H1 (cell line): ENCODE measurements at regions not wholly inside any gene's neighbourhood (a gene's known extent, or its start where the extent isn't known, plus 50 kb on each side); places are given as distances from the start of the nearest gene placed in this dataset.

Experiments used
- CTCF ChIA-PET: fragments of 300-600 bp; sonication (Branson Sonifier 250); formaldehyde crosslinking; loops from one replicate; lab custom pipeline; 2021; ENCODE audit not compliant: partially characterized antibody; lab: Charles Lee
- POLR2A ChIA-PET: fragments of 300-600 bp; sonication (Branson Sonifier 250); formaldehyde crosslinking; loops from one replicate; lab custom pipeline; 2021; ENCODE audit warnings: inconsistent platforms; ENCODE audit not compliant: partially characterized antibody; lab: Charles Lee
- DNase-seq, 2 experiments: peaks; one replicate each; pipeline versions ENCODE4 v3.0.0 to v3.0.0-alpha.2; 2010 to 2022; ENCODE audit warnings: low spot score in 2 of 2, low read depth in 1 of 2, mixed read lengths in 1 of 2
- FAIRE-seq: peaks from 2 replicates; lab custom pipeline; 2011; peaks lifted over from hg19 to GRCh38; lab: Jason Lieb, UNC
- H2AFZ ChIP-seq: 2 replicates; pipeline ENCODE4 v1.8.1; 2012; ENCODE audit warnings: low read length, inconsistent platforms
- H2AK5ac ChIP-seq: 2 replicates; pipeline ENCODE4 v1.6.1; 2013; ENCODE audit warnings: low read depth, low read length
- H2BK120ac ChIP-seq: replicated peaks from 2 replicates; pipeline ENCODE3; 2013; ENCODE audit warnings: low read depth, low read length, inconsistent platforms
- H2BK12ac ChIP-seq: 2 replicates; pipeline ENCODE4 v1.6.1; 2013; ENCODE audit warnings: low read depth, low read length
- H2BK15ac ChIP-seq: 2 replicates; pipeline ENCODE4 v1.6.1; 2013; ENCODE audit warnings: low read length
- H2BK20ac ChIP-seq: 2 replicates; pipeline ENCODE4 v1.6.1; 2013; ENCODE audit warnings: low read length
- H2BK5ac ChIP-seq: 2 replicates; pipeline ENCODE4 v1.6.1; 2013; ENCODE audit warnings: low read depth, low read length
- H3K14ac ChIP-seq: 2 replicates; pipeline ENCODE4 v1.6.1; 2013; ENCODE audit warnings: inconsistent platforms; ENCODE audit not compliant: insufficient read length
- H3K18ac ChIP-seq: 2 replicates; pipeline ENCODE4 v1.6.1; 2013; ENCODE audit warnings: low read length; ENCODE audit errors: extremely low read depth
- H3K23ac ChIP-seq: 2 replicates; pipeline ENCODE4 v1.6.1; 2013; ENCODE audit warnings: inconsistent platforms; ENCODE audit not compliant: insufficient read length
- H3K23me2 ChIP-seq: 2 replicates; pipeline ENCODE4 v1.6.1; 2013; ENCODE audit warnings: low read depth, low read length
- H3K27ac ChIP-seq: 2 replicates; pipeline ENCODE4 v1.6.1; 2011; ENCODE audit warnings: low read depth, low read length, inconsistent platforms
- H3K27me3 ChIP-seq, 4 experiments: replicated peaks in 1 of 4; 1 replicate in 1 of 4; 2 replicates in 3 of 4; pipeline versions ENCODE4 v1.6.1 to v1.8.1; 2011 to 2013; ENCODE audit warnings: low read length in 3 of 4, mild to moderate bottlenecking in 3 of 4, inconsistent platforms in 2 of 4, mixed read lengths in 2 of 4, moderate library complexity in 1 of 4; ENCODE audit not compliant: control insufficient read depth in 3 of 4, insufficient read depth in 3 of 4; ENCODE audit errors: extremely low read depth in 1 of 4
- H3K36me3 ChIP-seq, 4 experiments: 2 replicates each; pipeline versions ENCODE4 v1.6.1 to v1.8.1; 2011 to 2013; ENCODE audit warnings: mild to moderate bottlenecking in 4 of 4, low read length in 3 of 4, moderate library complexity in 2 of 4, control low read depth in 1 of 4, inconsistent platforms in 1 of 4; ENCODE audit not compliant: insufficient read depth in 4 of 4, control insufficient read depth in 2 of 4
- H3K4ac ChIP-seq: replicated peaks from 2 replicates; pipeline ENCODE3; 2013; ENCODE audit warnings: low read length, low read depth, mixed read lengths, inconsistent platforms; ENCODE audit not compliant: insufficient read length
- H3K4me1 ChIP-seq, 4 experiments: replicated peaks in 1 of 4; 1 replicate in 1 of 4; 2 replicates in 3 of 4; pipeline versions ENCODE4 v1.6.1 to v1.8.1; 2011 to 2013; ENCODE audit warnings: low read length in 3 of 4, inconsistent platforms in 2 of 4, mixed read lengths in 1 of 4; ENCODE audit not compliant: insufficient read depth in 4 of 4, control insufficient read depth in 3 of 4
- H3K4me2 ChIP-seq, 2 experiments: 2 replicates each; pipeline versions ENCODE4 v1.6.1 to v1.8.1; 2011 to 2013; ENCODE audit warnings: low read depth in 2 of 2, low read length in 2 of 2, control low read depth in 1 of 2, inconsistent platforms in 1 of 2, mild to moderate bottlenecking in 1 of 2; ENCODE audit not compliant: insufficient read depth in 1 of 2
- H3K4me3 ChIP-seq, 4 experiments: fragments of 200-600, 300-600 bp in 1 of 4; sonication (generic), shearing (Covaris generic), sonication (Bioruptor Twin) in 1 of 4; 2 replicates each; pipeline versions ENCODE4 v1.5.1 to v1.8.1; 2011 to 2016; ENCODE audit warnings: low read length in 4 of 4, low read depth in 3 of 4, control low read depth in 2 of 4, inconsistent platforms in 2 of 4, mild to moderate bottlenecking in 2 of 4, mixed read lengths in 1 of 4, moderate library complexity in 1 of 4; ENCODE audit not compliant: insufficient read depth in 2 of 4; ENCODE audit errors: extremely low read depth in 1 of 4
- H3K56ac ChIP-seq: replicated peaks from 2 replicates; pipeline ENCODE3; 2013; ENCODE audit warnings: low read depth, mild to moderate bottlenecking, mixed read lengths, low read length, inconsistent platforms; ENCODE audit not compliant: insufficient read length
- H3K79me1 ChIP-seq: 2 replicates; pipeline ENCODE4 v1.6.1; 2013; ENCODE audit warnings: low read depth, low read length, control low read depth
- H3K79me2 ChIP-seq, 2 experiments: 2 replicates each; pipeline versions ENCODE4 v1.6.1 to v1.8.1; 2012 to 2013; ENCODE audit warnings: low read length in 2 of 2, mild to moderate bottlenecking in 2 of 2, inconsistent platforms in 1 of 2; ENCODE audit not compliant: insufficient read depth in 2 of 2, control insufficient read depth in 1 of 2
- H3K9ac ChIP-seq, 4 experiments: replicated peaks in 1 of 4; 1 replicate in 1 of 4; 2 replicates in 3 of 4; pipeline versions ENCODE4 v1.6.1 to v1.8.1; 2011 to 2013; ENCODE audit warnings: low read depth in 3 of 4, low read length in 3 of 4, control low read depth in 2 of 4, mild to moderate bottlenecking in 2 of 4, moderate library complexity in 2 of 4, inconsistent platforms in 1 of 4; ENCODE audit errors: extremely low read depth in 1 of 4
- H3K9me3 ChIP-seq, 2 experiments: 2 replicates each; pipeline versions ENCODE4 v1.6.1 to v1.8.1; 2012 to 2013; ENCODE audit warnings: mild to moderate bottlenecking in 2 of 2, moderate library complexity in 2 of 2, control low read depth in 1 of 2, inconsistent platforms in 1 of 2, low read depth in 1 of 2, low read length in 1 of 2, mixed read lengths in 1 of 2; ENCODE audit not compliant: insufficient read depth in 2 of 2
- H4K20me1 ChIP-seq, 2 experiments: replicated peaks in 1 of 2; 2 replicates each; pipeline versions ENCODE3 to v1.8.1; 2011 to 2013; ENCODE audit warnings: inconsistent platforms in 2 of 2, low read length in 2 of 2, mild to moderate bottlenecking in 1 of 2; ENCODE audit not compliant: insufficient read depth in 2 of 2, control insufficient read depth in 1 of 2
- H4K5ac ChIP-seq: 2 replicates; pipeline ENCODE4 v1.6.1; 2013; ENCODE audit warnings: low read length, low read depth, mixed read lengths, inconsistent platforms; ENCODE audit not compliant: insufficient read length
- H4K8ac ChIP-seq: 2 replicates; pipeline ENCODE4 v1.8.0; 2013; ENCODE audit warnings: mild to moderate bottlenecking, moderate library complexity, low read length, inconsistent platforms; ENCODE audit not compliant: insufficient read depth; ENCODE audit errors: extremely low read depth
- H4K91ac ChIP-seq: replicated peaks from 2 replicates; pipeline ENCODE3; 2013; ENCODE audit warnings: low read length, mixed read lengths, inconsistent platforms; ENCODE audit not compliant: insufficient read length
- CHD2 ChIP-seq: IDR thresholded peaks from 2 replicates; pipeline ENCODE4 v1.6.1; 2012; ENCODE audit warnings: low read length, improper control_type of control experiment
- HDAC2 ChIP-seq, 2 experiments: fragments of 300-600 bp in 1 of 2; sonication (generic) in 1 of 2; IDR thresholded peaks; 2 replicates each; pipeline ENCODE4 v1.6.1; 2011 to 2012; ENCODE audit warnings: low read depth in 2 of 2, low read length in 2 of 2, mild to moderate bottlenecking in 2 of 2, moderate library complexity in 2 of 2, borderline replicate concordance in 1 of 2, inconsistent platforms in 1 of 2
- KDM1A ChIP-seq: fragments of 200-600, 300-600 bp; sonication (generic); IDR thresholded peaks from 2 replicates; pipeline ENCODE4 v1.7.1; 2016; ENCODE audit warnings: mild to moderate bottlenecking, low read length, borderline replicate concordance
- POLR2A ChIP-seq, 2 experiments: IDR thresholded peaks; 1 replicate in 1 of 2; 2 replicates in 1 of 2; pipeline ENCODE4 v1.6.1; 2011; ENCODE audit warnings: low read depth in 2 of 2, low read length in 2 of 2, mild to moderate bottlenecking in 2 of 2; ENCODE audit errors: control extremely low read depth in 1 of 2
- RBBP5 ChIP-seq: IDR thresholded peaks from 2 replicates; pipeline ENCODE4 v1.7.1; 2012; ENCODE audit warnings: low read depth, mild to moderate bottlenecking, inconsistent platforms, low read length, moderate library complexity, borderline replicate concordance
- RNF2 ChIP-seq: fragments of 200-900, 300-1000 bp; sonication (generic); IDR thresholded peaks from 2 replicates; pipeline ENCODE4 v1.7.1; 2016; ENCODE audit warnings: borderline replicate concordance, low read depth, mild to moderate bottlenecking, antibody characterized with exemption, low read length; ENCODE audit not compliant: poor library complexity, severe bottlenecking; ENCODE audit errors: missing control alignments
- SP4 ChIP-seq: IDR thresholded peaks from 2 replicates; pipeline ENCODE4 v1.6.1; 2012; ENCODE audit warnings: low read length, inconsistent platforms
- SRF ChIP-seq: IDR thresholded peaks from 2 replicates; pipeline ENCODE4 v1.6.1; 2011; ENCODE audit warnings: mild to moderate bottlenecking, low read depth, low read length, moderate library complexity
- WGBS, 2 experiments: shearing (Covaris generic) in 1 of 2; methylation state at CpG; one replicate each; pipeline versions ENCODE4 v1.1.6 to v1.1.7; 2013 to 2015; ENCODE audit warnings: low lambda C conversion rate in 2 of 2, mixed read lengths in 2 of 2, inconsistent platforms in 1 of 2, low coverage in 1 of 2, missing lambda C conversion rate in 1 of 2; ENCODE audit not compliant: insufficient replicate concordance in 2 of 2, insufficient coverage in 1 of 2, insufficient read length in 1 of 2; ENCODE audit errors: extremely low coverage in 1 of 2, missing lambda C conversion rate in 1 of 2; 5-methylcytosine and 5-hydroxymethylcytosine counted together

- Histone ChIP-seq H2BK5ac (no peak overlapping the region), H3K14ac (no peak overlapping the region), H3K9ac (no peak overlapping the region), H4K91ac (no peak overlapping the region), H2AK5ac (no peak overlapping the region), H3K23me2 (no peaks in the 10 kb centered on the region), H3K79me2 (no peaks in the 10 kb centered on the region), H2BK12ac (no peak overlapping the region), H3K4ac (no peak overlapping the region), H4K8ac (no peak overlapping the region), H2BK120ac (no peak overlapping the region), H4K5ac (no peak overlapping the region), H3K36me3 (no peaks in the 10 kb centered on the region), H3K4me2 (no peak overlapping the region), H3K79me1 (no peaks in the 10 kb centered on the region), H3K56ac (no peak overlapping the region), H2BK20ac (no peak overlapping the region), H3K4me1 (peaks cover 0 to 3% (median 0%) of the 10 kb centered on the region in 4 experiments; a peak in 2 of 7 replicates), H2BK15ac (no peak overlapping the region), H3K9me3 (no peaks in the 10 kb centered on the region), H3K27me3 (no peaks in the 10 kb centered on the region), H3K27ac (no peak overlapping the region), H2AFZ (no peak overlapping the region), H3K23ac (no peak overlapping the region), H3K4me3 (no peak overlapping the region), H4K20me1 (no peaks in the 10 kb centered on the region), H3K18ac (no peak overlapping the region)
- CTCF ChIA-PET, result no interaction called here
- POLR2A ChIA-PET, result no interaction called here
- WGBS, 2 experiments, result 85% methylated on average over 1 of the region's 1 CpG; no CpG with 5 or more reads in 1 of the 2 experiments
- FAIRE-seq, result no peak
- DNase-seq, result no peak
- TF ChIP-seq SP4, result no peak
- no peak for TF ChIP-seq KDM1A
- TF ChIP-seq CHD2, result no peak
- no peak for TF ChIP-seq RNF2
- TF ChIP-seq HDAC2 (IDR thresholded peaks at IDR 0.05; ENCODE audit: borderline replicate concordance in 1 of 2, low read depth in 2 of 2, low read length in 2 of 2), result no peak
- no peak for TF ChIP-seq SRF
- no peak for TF ChIP-seq RBBP5
- TF ChIP-seq POLR2A (IDR thresholded peaks at IDR 0.05; ENCODE audit: control extremely low read depth in 1 of 2, low read depth in 2 of 2, low read length in 2 of 2), result no peak
These were observed 191.5 kb upstream of the CAND1 start for GRCh38 chr12:67077617-67078016.
